ENCODE measurements at regions not wholly inside any gene's neighbourhood (a gene's known extent, or its start where the extent isn't known, plus 50 kb on each side); places are given as distances from the start of the nearest gene placed in this dataset.

DNA sequence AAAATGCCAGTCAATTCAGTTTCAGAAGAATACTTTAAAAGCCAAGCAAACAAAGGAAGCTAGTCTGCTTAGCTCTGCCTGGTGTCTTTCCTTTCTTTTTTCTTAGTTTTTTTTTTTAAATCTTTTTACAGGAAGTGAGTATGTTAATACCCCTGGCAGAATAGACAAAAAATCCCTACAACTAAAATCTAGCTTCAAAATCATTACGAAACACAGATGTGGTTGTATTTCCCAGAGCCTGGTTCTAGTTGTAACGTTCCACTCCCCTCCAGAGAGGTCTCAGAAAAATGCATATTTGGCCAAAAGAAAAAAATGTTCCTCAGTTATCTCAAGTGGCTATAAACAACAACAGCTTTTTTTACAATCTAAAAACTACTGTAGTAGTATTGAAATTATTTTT, 202.1 kb upstream of the RND3 start:
- WGBS, 2 donors (ENCODE audit: low coverage in 1 of 2), result 58 to 62% methylated on average over 2 of the region's 2 CpGs
- TF ChIP-seq, protein P1, sequence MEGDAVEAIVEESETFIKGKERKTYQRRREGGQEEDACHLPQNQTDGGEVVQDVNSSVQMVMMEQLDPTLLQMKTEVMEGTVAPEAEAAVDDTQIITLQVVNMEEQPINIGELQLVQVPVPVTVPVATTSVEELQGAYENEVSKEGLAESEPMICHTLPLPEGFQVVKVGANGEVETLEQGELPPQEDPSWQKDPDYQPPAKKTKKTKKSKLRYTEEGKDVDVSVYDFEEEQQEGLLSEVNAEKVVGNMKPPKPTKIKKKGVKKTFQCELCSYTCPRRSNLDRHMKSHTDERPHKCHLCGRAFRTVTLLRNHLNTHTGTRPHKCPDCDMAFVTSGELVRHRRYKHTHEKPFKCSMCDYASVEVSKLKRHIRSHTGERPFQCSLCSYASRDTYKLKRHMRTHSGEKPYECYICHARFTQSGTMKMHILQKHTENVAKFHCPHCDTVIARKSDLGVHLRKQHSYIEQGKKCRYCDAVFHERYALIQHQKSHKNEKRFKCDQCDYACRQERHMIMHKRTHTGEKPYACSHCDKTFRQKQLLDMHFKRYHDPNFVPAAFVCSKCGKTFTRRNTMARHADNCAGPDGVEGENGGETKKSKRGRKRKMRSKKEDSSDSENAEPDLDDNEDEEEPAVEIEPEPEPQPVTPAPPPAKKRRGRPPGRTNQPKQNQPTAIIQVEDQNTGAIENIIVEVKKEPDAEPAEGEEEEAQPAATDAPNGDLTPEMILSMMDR (IDR thresholded peaks at IDR 0.05), result no peak
- no peak for TF ChIP-seq POLR2AphosphoS5 (IDR thresholded peaks at IDR 0.05)
- no peak overlapping the region for H3K4me3 ChIP-seq
- H3K27ac ChIP-seq, result no peak overlapping the region
- H3K4me1 ChIP-seq, result no peaks in the 10 kb centered on the region
- H3K36me3 ChIP-seq, result no peaks in the 10 kb centered on the region
- no peaks in the 10 kb centered on the region for H3K27me3 ChIP-seq
- no peak for ATAC-seq
- no peaks in the 10 kb centered on the region for H3K9me3 ChIP-seq

DNA sequence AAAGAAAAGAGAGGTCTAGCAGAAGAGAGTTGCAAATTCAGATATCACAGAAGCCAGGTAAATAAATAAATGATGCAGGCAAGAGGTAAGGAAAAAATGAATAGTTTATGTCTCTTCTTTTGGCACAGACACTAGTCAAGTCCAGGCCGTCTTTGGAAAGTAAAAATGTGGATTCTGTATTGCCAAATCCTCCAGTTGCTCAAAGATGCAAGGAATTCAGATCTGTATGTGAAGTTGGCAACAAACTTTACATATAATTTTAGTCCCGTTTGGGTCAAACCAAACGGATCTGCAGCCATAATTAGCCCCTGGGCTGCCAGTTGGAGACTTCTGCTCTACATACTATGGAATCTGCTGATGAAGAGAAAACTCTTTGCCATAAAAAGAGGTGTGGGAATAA, 200.5 kb upstream of the RND3 start:
- no peaks in the 10 kb centered on the region for H3K4me1 ChIP-seq
- H3K9me3 ChIP-seq, result no peaks in the 10 kb centered on the region
- no peaks in the 10 kb centered on the region for H3K36me3 ChIP-seq
- WGBS, 2 donors (ENCODE audit: low coverage in 1 of 2), result 64 to 68% methylated on average over 3 of the region's 3 CpGs
- no peaks in the 10 kb centered on the region for H3K27me3 ChIP-seq
- TF ChIP-seq POLR2AphosphoS5 (IDR thresholded peaks at IDR 0.05), result no peak
- TF ChIP-seq, protein P1 (IDR thresholded peaks at IDR 0.05), result no peak
- TF ChIP-seq EP300 (IDR thresholded peaks at IDR 0.05), result no peak
- no peak for TF ChIP-seq POLR2A (IDR thresholded peaks at IDR 0.05)
- no peak overlapping the region for H3K4me3 ChIP-seq
- no peak for ATAC-seq
- no peak overlapping the region for H3K27ac ChIP-seq

DNA sequence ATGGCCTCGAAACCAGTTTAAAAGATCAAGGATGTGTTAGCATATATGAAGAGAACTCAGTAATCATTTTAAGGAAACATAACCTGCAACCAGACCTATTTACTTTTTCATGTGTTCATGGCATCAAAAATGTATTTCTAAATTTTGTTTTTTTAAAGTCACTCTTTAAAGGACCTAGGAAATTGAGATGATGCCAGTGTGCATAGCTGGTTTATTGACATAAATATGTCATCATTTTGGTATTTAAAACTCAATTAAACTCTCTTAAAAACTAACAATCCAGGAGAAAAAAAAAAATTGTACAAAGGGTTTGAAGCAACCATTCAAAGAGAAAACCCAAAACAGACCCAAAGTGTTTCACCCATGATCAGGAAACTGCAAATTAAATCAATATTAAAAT, 198.9 kb upstream of the RND3 start:
- 100% methylated on average over 1 of the region's 1 CpG for WGBS, 2 donors (ENCODE audit: low coverage in 1 of 2)
- Histone ChIP-seq H3K4me3 (no peak overlapping the region), H3K27ac (no peak overlapping the region), H3K4me1 (no peaks in the 10 kb centered on the region), H3K9me3 (no peaks in the 10 kb centered on the region), H3K27me3 (no peaks in the 10 kb centered on the region), H3K36me3 (no peaks in the 10 kb centered on the region)
- no peak for ATAC-seq
- TF ChIP-seq POLR2AphosphoS5 (IDR thresholded peaks at IDR 0.05), result no peak
- TF ChIP-seq POLR2A (IDR thresholded peaks at IDR 0.05), result no peak
- TF ChIP-seq, protein P1 (IDR thresholded peaks at IDR 0.05), result no peak
- TF ChIP-seq EP300 (IDR thresholded peaks at IDR 0.05), result no peak

DNA sequence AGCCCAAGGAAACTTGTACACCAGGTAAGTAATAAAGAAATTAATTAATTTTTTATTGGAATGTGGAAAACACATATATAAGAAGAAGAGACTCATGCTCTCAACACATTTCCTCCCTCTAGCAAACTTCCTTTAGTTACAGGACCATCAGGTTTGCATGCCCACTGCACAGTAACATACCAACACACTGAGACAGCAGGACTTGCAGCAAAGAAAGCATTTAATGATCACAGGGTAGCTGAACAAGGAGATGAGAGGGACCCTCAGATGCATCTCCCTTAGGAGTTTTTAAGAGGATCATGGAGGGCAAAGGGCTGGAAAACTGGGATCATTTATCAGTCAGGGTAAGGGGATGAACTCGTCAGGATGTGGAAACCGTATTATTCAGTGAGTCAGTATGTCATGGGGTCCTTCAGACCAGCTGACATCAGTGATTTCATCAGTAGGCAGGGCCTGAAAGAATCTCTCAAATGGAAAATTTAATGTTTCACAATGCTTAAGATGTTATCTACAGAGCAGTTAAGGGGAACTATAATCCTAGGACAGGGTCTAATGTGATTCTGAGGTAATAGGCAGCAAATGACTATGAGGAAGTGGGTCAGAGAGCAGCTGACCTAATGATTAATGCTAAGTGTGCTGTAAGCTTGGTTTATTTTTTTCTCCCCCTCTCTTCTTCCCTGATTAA, 193.8 kb upstream of the RND3 start:
- peak; percentile 66 for ATAC-seq
- Histone ChIP-seq H3K9me3 (no peaks in the 10 kb centered on the region), H3K27ac (no peak overlapping the region), H3K4me3 (no peak overlapping the region), H3K27me3 (no peaks in the 10 kb centered on the region), H3K36me3 (no peaks in the 10 kb centered on the region), H3K4me1 (no peaks in the 10 kb centered on the region)
- TF ChIP-seq POLR2A (IDR thresholded peaks at IDR 0.05) (no peak), EP300 (IDR thresholded peaks at IDR 0.05) (no peak), POLR2AphosphoS5 (IDR thresholded peaks at IDR 0.05) (no peak)
- TF ChIP-seq, protein P1 (IDR thresholded peaks at IDR 0.05), result no peak
- whole genome bisulfite sequencing, 2 donors (ENCODE audit: low coverage in 1 of 2), result 62 to 76% methylated on average over 2 of the region's 2 CpGs

DNA sequence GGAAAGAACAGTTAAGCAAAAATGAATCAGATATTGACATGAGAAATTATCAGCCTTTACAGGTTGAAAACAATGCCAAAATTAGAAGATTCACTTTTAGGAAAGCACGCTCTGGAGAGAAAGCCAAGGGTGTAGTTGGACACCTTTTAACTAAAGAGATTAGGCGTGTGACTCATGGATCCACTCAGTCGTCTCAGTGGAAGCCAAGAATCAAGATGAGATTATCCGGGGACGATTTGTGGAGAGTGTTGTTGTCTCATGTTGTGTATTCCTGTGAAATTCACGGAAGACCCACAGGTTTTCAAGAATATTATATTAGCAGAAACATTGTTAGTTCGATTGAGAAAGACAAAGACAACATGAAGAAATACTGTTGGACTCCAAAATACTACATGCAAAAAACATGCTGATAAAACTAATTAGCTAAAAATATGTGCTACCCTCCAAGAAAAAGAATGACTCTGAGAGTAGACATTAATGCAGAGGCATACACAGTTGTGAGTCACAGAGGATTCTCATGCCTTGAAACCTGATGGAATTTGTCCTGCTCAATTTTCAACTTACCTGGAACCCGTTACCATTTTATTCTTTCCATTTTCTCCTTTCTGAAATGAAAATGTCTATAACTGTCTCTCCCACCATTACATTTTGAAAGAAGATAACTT, 192.1 kb upstream of the RND3 start:
- no peaks in the 10 kb centered on the region for H3K36me3 ChIP-seq
- TF ChIP-seq EP300 (IDR thresholded peaks at IDR 0.05) (no peak), POLR2AphosphoS5 (IDR thresholded peaks at IDR 0.05) (no peak), POLR2A (IDR thresholded peaks at IDR 0.05) (no peak)
- TF ChIP-seq, protein P1 (IDR thresholded peaks at IDR 0.05), result no peak
- H3K9me3 ChIP-seq, result no peaks in the 10 kb centered on the region
- no peak overlapping the region for H3K4me3 ChIP-seq
- no peaks in the 10 kb centered on the region for H3K27me3 ChIP-seq
- WGBS, 2 donors (ENCODE audit: low coverage in 1 of 2), result 55 to 100% methylated on average over 2 to 8 of the region's 8 CpGs
- H3K27ac ChIP-seq, result no peak overlapping the region
- H3K4me1 ChIP-seq, result no peaks in the 10 kb centered on the region
- ATAC-seq, result no peak

Data from gastroesophageal sphincter (tissue), 4 donors.